HG03103 (cell line): ENCODE measurements at regions not wholly inside any gene's neighbourhood (a gene's known extent, or its start where the extent isn't known, plus 50 kb on each side); places are given as distances from the start of the nearest gene placed in this dataset.

Experiments used
- ATAC-seq: cut with Tn5 transposase; IDR thresholded peaks from one replicate; pipeline ENCODE4 v1.9.1; 2021; ENCODE audit warnings: low read depth; ENCODE audit not compliant: unreplicated experiment

GRCh38 chr7:9782275-9782674, 1191.4 kb upstream of the PHF14 start:
- ATAC-seq, result no peak

GRCh38 chr7:9785211-9785610, 1188.5 kb upstream of the PHF14 start:
- ATAC-seq, result no peak

GRCh38 chr7:9796241-9796640, 1177.4 kb upstream of the PHF14 start:
- ATAC-seq, result no peak

DNA sequence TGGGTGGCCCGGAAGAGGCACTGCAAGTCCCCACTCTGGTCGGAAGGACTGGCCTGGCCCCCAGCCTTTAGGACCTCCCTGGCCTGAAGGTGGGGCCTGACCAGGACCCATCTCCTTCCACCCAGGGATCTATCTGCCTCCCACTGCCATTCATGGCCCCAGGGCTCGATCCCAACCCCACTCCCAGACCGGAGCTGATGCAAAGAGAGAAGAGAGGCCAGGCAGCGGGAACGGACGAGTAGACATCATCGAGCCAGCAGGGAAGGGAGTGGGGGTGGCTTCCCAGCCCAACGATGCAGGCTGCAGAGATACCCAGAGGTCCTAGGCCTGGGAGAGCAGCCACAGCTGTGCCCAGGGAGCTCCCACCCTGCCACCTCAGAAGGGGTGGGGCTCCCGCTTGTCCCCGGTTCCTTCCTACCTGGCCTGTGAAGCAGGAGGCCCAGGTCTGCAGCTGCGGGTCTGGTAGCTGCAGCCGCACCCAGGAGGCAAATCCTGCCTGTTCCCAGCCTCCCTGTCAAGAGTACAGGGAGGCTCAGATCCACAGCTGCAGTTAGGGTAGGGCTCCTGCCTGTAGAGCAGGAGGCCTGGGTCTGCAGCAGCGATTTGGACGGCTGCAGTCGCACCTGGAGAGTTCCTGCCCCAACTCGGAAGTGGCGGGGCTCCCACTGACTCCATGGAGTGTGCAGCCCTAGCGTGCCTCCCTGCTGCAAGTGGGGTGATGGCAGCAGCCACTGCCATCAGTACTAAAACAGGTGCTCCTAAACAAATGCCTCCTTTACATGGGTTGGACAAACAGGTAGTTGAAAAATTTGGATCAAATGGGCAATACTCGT, 1151.0 kb upstream of the PHF14 start:
- no peak for ATAC-seq

DNA sequence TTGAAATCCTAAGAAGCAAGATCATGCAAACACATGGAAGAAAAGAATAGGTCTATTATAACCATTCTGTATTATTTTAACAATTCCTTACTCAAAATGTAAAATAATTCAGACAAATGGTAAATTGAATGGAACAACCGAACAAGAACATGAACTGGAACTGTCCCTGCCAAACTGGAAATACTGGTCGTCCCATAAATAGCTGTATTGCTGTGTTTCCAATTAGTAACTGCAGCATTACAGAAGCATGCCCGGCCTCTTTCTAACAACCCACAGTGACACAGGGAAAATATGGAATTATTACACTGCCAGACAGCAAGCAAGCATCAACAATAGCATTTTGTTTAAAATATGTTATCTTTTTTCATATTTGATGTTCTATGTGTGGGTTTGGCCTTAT, 1138.5 kb upstream of the PHF14 start:
- ATAC-seq, result no peak

DNA sequence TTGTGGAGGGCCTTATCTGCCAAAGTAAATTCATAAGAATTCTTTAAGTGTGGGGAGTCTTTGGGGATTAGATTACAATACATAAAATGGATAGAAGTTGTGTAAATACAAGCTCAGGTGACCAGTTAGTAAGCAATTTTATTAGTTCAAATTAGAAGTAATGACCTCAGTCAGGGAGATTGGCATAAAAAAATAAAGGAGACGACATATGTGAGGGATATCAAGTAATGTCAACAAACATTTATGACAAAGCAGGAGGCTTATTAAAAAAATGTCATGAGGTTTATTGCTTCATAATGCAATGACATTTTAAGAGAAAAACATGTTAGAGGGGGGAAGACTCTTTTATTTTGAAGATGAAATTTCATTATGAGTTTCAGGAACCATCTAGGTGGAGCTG, 1137.0 kb upstream of the PHF14 start:
- no peak for ATAC-seq

DNA sequence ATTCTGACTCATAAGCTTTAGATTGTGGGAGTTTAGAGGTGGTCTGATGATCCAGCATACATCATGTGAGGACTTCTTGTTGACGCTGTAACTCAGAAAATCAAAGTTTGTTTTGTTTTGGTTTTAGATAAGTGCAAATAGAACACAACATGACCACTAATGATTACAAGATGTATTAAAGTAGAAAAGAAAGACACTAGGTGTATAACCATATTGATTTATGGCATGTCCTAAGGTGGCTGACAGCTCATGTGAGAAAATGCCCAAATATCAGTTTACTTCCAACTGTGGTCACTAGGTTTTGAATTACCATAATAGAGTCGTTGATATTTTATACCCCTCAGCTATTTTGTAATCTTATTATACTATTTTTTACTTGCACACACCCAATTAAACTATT, 1131.4 kb upstream of the PHF14 start:
- no peak for ATAC-seq

- no peak for ATAC-seq
Observed at GRCh38 chr7:9846902-9847301, 1126.8 kb upstream of the PHF14 start.

DNA sequence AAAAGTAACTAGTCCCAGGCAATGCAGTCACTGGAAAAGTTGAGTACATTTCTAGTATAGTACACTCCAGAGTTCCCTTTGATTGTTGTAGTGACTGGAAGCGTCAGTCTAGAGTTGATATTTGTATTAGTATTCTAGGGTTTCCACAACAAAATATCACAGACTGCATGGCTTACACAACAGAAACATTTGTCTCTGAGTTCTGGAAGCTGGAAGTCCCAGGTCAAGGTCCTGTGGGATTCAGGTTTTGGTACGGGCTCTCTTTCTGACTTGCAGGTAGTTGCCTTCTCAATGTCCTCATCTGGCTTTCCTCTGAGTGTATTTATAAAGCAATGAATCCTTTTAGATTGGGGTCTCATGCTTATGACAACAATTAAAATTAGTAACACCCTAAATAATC, 1119.1 kb upstream of the PHF14 start:
- no peak for ATAC-seq

GRCh38 chr7:9856668-9857067, 1117.0 kb upstream of the PHF14 start:
- ATAC-seq, result no peak

- no peak for ATAC-seq
Observed at GRCh38 chr7:9863545-9863944, 1110.1 kb upstream of the PHF14 start.

GRCh38 chr7:9869151-9869550, 1104.5 kb upstream of the PHF14 start:
- no peak for ATAC-seq

GRCh38 chr7:9869566-9869965, 1104.1 kb upstream of the PHF14 start:
- ATAC-seq, result no peak

DNA sequence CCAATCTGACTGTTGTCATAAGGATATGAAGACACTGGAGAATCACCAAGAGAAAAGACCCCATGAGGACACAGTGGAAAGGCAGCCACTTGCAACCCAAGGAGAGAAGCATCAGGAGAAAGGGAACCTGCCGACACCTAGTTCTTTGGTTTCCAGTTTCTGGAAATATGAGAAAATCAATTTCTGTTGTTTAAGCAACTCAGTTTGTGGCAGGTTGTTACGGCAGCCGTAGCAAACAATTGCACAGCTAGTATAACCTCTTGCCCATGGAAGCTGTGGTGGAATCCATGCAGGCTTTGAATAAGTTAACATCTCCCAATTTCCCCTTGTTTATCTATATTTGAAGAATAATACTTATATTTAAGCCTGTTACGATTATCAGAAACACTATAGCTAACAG, 1103.0 kb upstream of the PHF14 start:
- no peak for ATAC-seq

DNA sequence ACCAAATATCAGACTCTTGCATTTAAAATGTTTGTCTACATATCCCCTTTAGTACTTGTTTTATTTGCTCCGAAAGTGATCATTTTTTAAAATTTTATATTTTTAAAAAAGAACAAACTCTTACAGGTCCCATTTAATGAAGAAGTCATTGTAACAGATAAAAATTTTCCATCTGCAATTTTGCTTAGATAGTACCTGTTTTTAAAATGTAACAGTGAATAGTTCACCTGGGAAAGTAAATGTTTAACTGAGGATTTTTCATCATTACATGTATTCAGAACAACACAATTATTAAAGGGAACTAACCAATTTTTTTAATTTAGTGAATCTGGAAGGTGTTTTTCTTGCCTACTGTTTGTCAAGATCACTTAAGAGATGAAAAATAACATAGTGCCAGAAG, 1099.5 kb upstream of the PHF14 start:
- no peak for ATAC-seq

- no peak for ATAC-seq
Observed at GRCh38 chr7:9876053-9876452, 1097.6 kb upstream of the PHF14 start.

GRCh38 chr7:9889554-9889953, 1084.1 kb upstream of the PHF14 start:
- no peak for ATAC-seq

- ATAC-seq, result no peak
Observed at GRCh38 chr7:9890092-9890491, 1083.6 kb upstream of the PHF14 start.

DNA sequence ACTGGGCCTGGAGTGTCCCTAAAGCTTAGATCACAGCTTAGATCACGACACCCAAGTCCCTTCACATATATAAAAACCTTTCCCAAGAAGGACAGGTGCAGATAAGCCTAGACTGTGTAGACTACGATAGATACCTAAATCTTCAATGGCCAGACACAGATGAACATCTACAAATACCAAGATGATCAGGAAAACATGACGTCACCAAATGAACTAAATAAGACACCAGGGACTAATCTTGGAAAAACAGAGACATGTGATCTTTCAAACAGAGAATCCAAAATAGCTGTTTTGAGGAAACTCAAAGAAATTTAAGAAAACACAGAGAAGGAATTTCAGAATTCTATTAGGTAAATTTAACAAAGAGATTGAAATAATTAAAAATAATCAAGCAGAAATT, 1082.6 kb upstream of the PHF14 start:
- ATAC-seq, result no peak

- ATAC-seq, result no peak
Observed at GRCh38 chr7:9900339-9900738, 1073.3 kb upstream of the PHF14 start.

- no peak for ATAC-seq
Observed at GRCh38 chr7:9921326-9921725, 1052.3 kb upstream of the PHF14 start.

GRCh38 chr7:9937944-9938631, 1035.6 kb upstream of the PHF14 start:
- ATAC-seq, result no peak
